Heart right ventricle (tissue), 16 donors: ENCODE measurements at regions not wholly inside any gene's neighbourhood (a gene's known extent, or its start where the extent isn't known, plus 50 kb on each side); places are given as distances from the start of the nearest gene placed in this dataset.
"Not testable (repeated sequence)": the region's sequence is repeated elsewhere in the genome, so short reads cannot be mapped to it uniquely, and the experiment has no call there.

Experiments
- ATAC-seq, 8 donors: fragments of 200-7000 bp; cut with Tn5 transposase; one replicate each; pipeline ENCODE4 v1.9.1; 2020; ENCODE audit warnings: mild to moderate bottlenecking in 8 of 8, moderate library complexity in 8 of 8, moderate number of reproducible peaks in 1 of 8
- DNase-seq, 2 donors: peaks; one replicate each; pipeline ENCODE4 v3.0.0-alpha.2; 2020
- H3K27ac ChIP-seq, 10 donors: fragments of 200-600 bp; sonication (generic) in 2 of 10; one replicate each; pipeline versions ENCODE4 v1.5.0 to v1.8.0; 2020 to 2022; ENCODE audit warnings: mild to moderate bottlenecking in 3 of 10
- H3K27me3 ChIP-seq, 7 donors: fragments of 200-600 bp; one replicate each; pipeline ENCODE4 v1.8.0; 2021 to 2022; ENCODE audit warnings: mild to moderate bottlenecking in 2 of 7
- H3K36me3 ChIP-seq, 9 donors: fragments of 200-600 bp; sonication (generic) in 1 of 9; one replicate each; pipeline versions ENCODE4 v1.5.0 to v1.8.0; 2020 to 2022; ENCODE audit warnings: mild to moderate bottlenecking in 2 of 9
- H3K4me1 ChIP-seq, 9 donors: fragments of 200-600 bp; sonication (generic) in 1 of 9; one replicate each; pipeline versions ENCODE4 v1.5.0 to v1.8.0; 2020 to 2022; ENCODE audit warnings: mild to moderate bottlenecking in 4 of 9
- H3K4me3 ChIP-seq, 10 donors: fragments of 200-600 bp; sonication (generic) in 2 of 10; one replicate each; pipeline versions ENCODE4 v1.5.0 to v1.8.0; 2020 to 2022; ENCODE audit warnings: mild to moderate bottlenecking in 7 of 10, moderate library complexity in 2 of 10
- H3K9me3 ChIP-seq, 11 donors: fragments of 200-600 bp in 10 of 11; sonication (generic) in 2 of 11; one replicate each; pipeline versions ENCODE4 v1.5.0 to v1.8.0; 2013 to 2022; ENCODE audit warnings: mild to moderate bottlenecking in 2 of 11, control low read depth in 1 of 11, moderate library complexity in 1 of 11
- WGBS, 2 donors: extraction: QIAGEN DNeasy Blood & Tissue Kit; methylation state at CpG; one replicate each; pipeline ENCODE4 v1.1.7; 2013; ENCODE audit warnings: inconsistent platforms in 1 of 2; 5-methylcytosine and 5-hydroxymethylcytosine counted together
- intact Hi-C, 10 donors: fragments of 100-400 bp; cut with DNase I; formaldehyde crosslinking; loops; one replicate each; pipeline versions ENCODE4 v1.11.1 to v1.14.2; 2022
- TF ChIP-seq, protein P1 (sequence below), 9 donors: fragments of 200-600 bp; sonication (generic) in 2 of 9; IDR thresholded peaks; one replicate each; pipeline versions ENCODE4 v1.5.0 to v1.8.0; 2021 to 2022; ENCODE audit warnings: antibody characterized with exemption in 9 of 9, mild to moderate bottlenecking in 5 of 9, moderate library complexity in 1 of 9
- donor health status: Arrhythmogenic right ventricular cardiomyopathy.
- donor health status: ischemic (EF 13 %, LVEDD 7.1; RV severe dilation, severe dysfunction).
- donor health status: healthy with polysubstance abuse.
- donor health status: DM: no; HTN: yes; CAD: no.
- donor health status: DM: no; HTN: no; CAD: no.
- donor health status: ischemic (EF 25% LVEDD 6.9; RV normal size, moderate dysfunction).
- donor health status: ischemic (EF 25% LVEDD 5.7; RV mildly dilated, moderate dysfunction).
- donor health status: healthy.
- donor health status: DM: yes; HTN: yes; CAD: no.
- donor health status: Ischemic cardiomyopathy.
- donor health status: ischemic (EF 35%, LVEDD 5.7; RV mildly dilated, moderate dysfunction).
- donor health status: nonischemic (EF 11% LVEDD 7.7; RV severe dilation, severe dysfunction).
- donor health status: DM: yes; HTN: yes; CAD: no.
- donor health status: PGD.
- donor health status: ischemic (EF 29% LVEDD 5.4; RV normal size, mild dysfunction).
- donor health status: nonischemic (EF 23%, LVEDD 6.1; RV moderate dilation, normal function).

DNA sequence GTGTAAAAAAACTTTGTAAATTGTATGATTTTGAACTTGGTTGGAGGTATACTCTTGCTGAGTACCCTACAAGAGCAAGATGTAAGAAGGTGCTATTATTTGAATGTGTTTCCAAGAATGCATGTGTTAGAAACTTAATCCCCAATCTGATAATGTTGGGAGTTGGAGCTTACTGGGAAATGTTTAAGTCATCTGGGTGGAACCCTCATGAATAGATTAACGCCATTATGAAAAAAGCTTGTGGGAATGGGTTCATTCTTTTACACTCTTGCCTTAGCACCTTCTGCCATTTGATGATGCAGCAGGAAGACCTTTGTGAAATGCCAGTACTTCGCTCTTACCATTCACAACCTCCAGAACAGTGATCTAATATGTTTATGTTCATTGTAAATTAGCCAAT is 498.3 kb downstream of the TMEM135 start:
- no peak for DNase-seq
- Histone ChIP-seq H3K27me3 (no peaks in the 10 kb centered on the region), H3K27ac (no peak overlapping the region), H3K9me3 (peaks cover 0 to 5% (median 0%) of the 10 kb centered on the region in 11 donors), H3K36me3 (no peaks in the 10 kb centered on the region), H3K4me1 (no peaks in the 10 kb centered on the region), H3K4me3 (no peak overlapping the region)
- WGBS, 2 donors, result 82 to 83% methylated on average over 2 of the region's 2 CpGs
- TF ChIP-seq, protein P1, sequence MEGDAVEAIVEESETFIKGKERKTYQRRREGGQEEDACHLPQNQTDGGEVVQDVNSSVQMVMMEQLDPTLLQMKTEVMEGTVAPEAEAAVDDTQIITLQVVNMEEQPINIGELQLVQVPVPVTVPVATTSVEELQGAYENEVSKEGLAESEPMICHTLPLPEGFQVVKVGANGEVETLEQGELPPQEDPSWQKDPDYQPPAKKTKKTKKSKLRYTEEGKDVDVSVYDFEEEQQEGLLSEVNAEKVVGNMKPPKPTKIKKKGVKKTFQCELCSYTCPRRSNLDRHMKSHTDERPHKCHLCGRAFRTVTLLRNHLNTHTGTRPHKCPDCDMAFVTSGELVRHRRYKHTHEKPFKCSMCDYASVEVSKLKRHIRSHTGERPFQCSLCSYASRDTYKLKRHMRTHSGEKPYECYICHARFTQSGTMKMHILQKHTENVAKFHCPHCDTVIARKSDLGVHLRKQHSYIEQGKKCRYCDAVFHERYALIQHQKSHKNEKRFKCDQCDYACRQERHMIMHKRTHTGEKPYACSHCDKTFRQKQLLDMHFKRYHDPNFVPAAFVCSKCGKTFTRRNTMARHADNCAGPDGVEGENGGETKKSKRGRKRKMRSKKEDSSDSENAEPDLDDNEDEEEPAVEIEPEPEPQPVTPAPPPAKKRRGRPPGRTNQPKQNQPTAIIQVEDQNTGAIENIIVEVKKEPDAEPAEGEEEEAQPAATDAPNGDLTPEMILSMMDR (IDR thresholded peaks at IDR 0.05), result no peak
- intact Hi-C loops, result no loop called here
- ATAC-seq, result no peak

DNA sequence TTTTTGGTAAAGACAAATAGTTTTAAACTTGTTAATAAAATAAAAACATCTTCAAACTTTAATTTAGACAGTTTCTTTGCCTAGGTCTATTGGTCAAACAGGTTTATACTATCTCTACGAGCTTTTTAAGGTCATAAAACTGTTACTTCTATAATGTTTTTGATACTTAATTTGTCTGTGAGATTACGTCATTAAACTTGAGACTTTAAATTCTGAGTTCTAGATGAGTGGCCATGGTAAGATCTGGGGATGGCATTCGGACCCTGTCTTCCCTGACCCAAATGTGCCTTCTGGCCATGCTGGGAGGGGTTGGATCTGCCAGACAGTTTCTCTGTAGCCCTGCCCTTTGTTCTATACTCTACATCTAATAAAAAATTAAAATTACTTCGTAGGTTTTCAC is 497.8 kb downstream of the TMEM135 start:
- H3K27me3 ChIP-seq, result no peaks in the 10 kb centered on the region
- H3K36me3 ChIP-seq, result no peaks in the 10 kb centered on the region
- ATAC-seq, result no peak
- no peaks in the 10 kb centered on the region for H3K4me1 ChIP-seq
- H3K27ac ChIP-seq, result no peak overlapping the region
- no peak for DNase-seq
- H3K4me3 ChIP-seq, result no peak overlapping the region
- TF ChIP-seq, protein P1 (IDR thresholded peaks at IDR 0.05), result no peak
- 75 to 81% methylated on average over 4 of the region's 4 CpGs for WGBS, 2 donors
- intact Hi-C loops, result no loop called here
- H3K9me3 ChIP-seq, result peaks cover 0 to 4% (median 0%) of the 10 kb centered on the region in 11 donors

DNA sequence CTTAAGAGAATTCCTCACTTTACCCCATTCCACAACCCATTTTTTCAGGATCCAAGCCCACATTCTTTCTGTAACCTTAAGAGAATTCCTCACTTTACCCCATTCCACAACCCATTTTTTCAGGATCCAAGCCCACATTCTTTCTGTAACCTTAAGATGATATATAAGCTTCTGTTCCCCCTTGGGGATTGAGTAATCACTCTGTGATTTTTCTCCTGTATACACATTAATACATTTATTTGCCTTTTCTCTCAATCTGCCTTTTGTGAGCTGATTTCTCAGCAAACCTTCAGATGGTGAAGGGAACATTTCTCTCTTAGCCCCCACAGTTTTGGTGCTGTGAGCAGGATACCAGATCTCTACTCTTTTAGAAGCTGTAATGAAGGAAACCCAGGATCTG is 494.1 kb downstream of the TMEM135 start:
- H3K27me3 ChIP-seq, H3K36me3 ChIP-seq, H3K9me3 ChIP-seq, DNase-seq, intact Hi-C loops, H3K4me3 ChIP-seq, H3K4me1 ChIP-seq, ATAC-seq, H3K27ac ChIP-seq: not testable (repeated sequence)

DNA sequence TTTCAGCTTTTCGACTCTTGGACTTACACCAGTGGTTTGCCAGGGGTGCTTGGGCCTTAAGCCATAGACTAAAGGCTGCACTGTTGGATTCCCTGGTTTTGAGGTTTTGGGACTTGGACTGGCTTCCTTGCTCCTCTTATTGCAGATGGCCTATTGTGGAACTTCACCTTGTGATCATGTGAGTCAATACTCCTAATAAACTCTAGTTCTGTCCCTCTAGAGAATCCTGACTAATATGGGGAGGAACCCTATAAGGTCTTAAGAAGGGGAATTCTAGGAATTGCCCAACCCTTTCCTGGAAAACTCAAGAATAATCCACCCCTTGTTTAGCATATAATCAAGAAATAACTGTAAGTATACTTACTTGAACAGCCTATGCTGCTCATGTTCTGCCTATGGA is 491.8 kb downstream of the TMEM135 start:
- Histone ChIP-seq H3K27me3 (no peaks in the 10 kb centered on the region), H3K9me3 (peaks cover 0 to 5% (median 0%) of the 10 kb centered on the region in 11 donors), H3K4me3 (no peak overlapping the region), H3K27ac (no peak overlapping the region), H3K4me1 (no peaks in the 10 kb centered on the region), H3K36me3 (no peaks in the 10 kb centered on the region)
- intact Hi-C loops, result no loop called here
- ATAC-seq, result no peak
- TF ChIP-seq, protein P1 (IDR thresholded peaks at IDR 0.05), result no peak
- DNase-seq, result no peak
- WGBS, 2 donors, result 82 to 83% methylated on average over 1 of the region's 1 CpG

DNA sequence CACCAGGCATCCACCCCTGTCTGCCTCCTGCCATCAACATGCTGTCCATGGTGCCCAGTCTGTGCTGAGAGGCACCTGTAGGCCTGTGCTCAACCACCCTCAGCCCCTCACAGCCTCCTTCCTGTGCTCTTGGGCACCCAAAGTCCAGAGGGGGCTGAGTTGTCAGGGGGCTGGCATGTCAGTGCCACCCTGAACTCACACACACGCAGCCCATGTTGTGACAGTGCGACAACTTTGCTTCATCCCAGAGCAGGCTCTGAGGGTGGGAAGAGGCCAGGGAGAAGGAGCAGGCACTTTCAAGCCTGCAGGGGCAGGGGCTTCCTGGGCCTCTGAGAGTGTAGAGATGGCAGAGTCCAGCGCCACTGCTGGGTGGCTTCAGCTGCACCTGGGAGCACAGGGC is 491.0 kb downstream of the TMEM135 start:
- Histone ChIP-seq H3K9me3 (peaks cover 0 to 12% (median 0%) of the 10 kb centered on the region in 11 donors), H3K4me3 (no peak overlapping the region), H3K4me1 (no peaks in the 10 kb centered on the region), H3K27me3 (no peaks in the 10 kb centered on the region), H3K27ac (no peak overlapping the region), H3K36me3 (no peaks in the 10 kb centered on the region)
- ATAC-seq (no peak), DNase-seq (no peak)
- TF ChIP-seq, protein P1 (IDR thresholded peaks at IDR 0.05), result no peak
- intact Hi-C loops, result no loop called here
- 64 to 94% methylated on average over 3 of the region's 3 CpGs for WGBS, 2 donors
